ENCODE measurements at regions not wholly inside any gene's neighbourhood (a gene's known extent, or its start where the extent isn't known, plus 50 kb on each side); places are given as distances from the start of the nearest gene placed in this dataset.

GRCh38 chr16:85554114-85554888 is 58.8 kb upstream of the GSE1 start:
- TF ChIP-seq EZH2 (IDR thresholded peaks at IDR 0.05; ENCODE audit: low read depth) (no peak), CTCF (conservative IDR thresholded peaks at IDR 0.05) (no peak)

All from PC-9 (cell line).